Fibroblast of the aortic adventitia (primary cell): ENCODE measurements at regions not wholly inside any gene's neighbourhood (a gene's known extent, or its start where the extent isn't known, plus 50 kb on each side); places are given as distances from the start of the nearest gene placed in this dataset.
A peak's percentile ranks its signal among the peaks of the same experiment; 100 is the strongest.

Experiments
- DNase-seq: peaks from one replicate; pipeline ENCODE4 v3.0.0-alpha.2; 2010; ENCODE audit warnings: low read depth
- H3K4me3 ChIP-seq: 2 replicates; pipeline ENCODE4 v1.5.1; 2011; ENCODE audit warnings: low read depth, mild to moderate bottlenecking, control low read depth, low read length, moderate library complexity
- TF ChIP-seq, protein P1 (sequence below): IDR thresholded peaks from 2 replicates; pipeline ENCODE4 v1.5.1; 2011; ENCODE audit warnings: mild to moderate bottlenecking, low read length, control low read depth, inconsistent platforms; ENCODE audit not compliant: insufficient read depth

DNA sequence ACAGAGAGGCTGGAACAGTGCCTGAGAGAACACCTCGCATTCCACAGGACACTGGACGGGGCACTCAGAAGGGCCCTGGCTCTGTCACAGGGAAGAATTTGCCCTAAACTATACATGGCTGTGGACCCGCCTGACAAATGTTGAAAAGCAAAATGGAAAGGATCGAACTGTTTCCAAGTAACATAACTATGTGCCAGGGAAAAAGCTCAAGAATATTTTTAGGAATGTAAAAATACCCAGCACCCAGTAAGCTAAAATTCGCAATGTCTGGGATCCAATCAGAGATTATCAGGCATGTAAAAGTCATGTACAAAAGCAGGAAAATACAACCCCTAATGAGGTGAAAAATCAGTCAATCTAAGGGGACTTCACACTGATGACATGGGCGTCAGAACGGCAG, 215.9 kb downstream of the TTLL2 start:
- no peak for DNase-seq
- no peak overlapping the region for H3K4me3 ChIP-seq
- TF ChIP-seq, protein P1, sequence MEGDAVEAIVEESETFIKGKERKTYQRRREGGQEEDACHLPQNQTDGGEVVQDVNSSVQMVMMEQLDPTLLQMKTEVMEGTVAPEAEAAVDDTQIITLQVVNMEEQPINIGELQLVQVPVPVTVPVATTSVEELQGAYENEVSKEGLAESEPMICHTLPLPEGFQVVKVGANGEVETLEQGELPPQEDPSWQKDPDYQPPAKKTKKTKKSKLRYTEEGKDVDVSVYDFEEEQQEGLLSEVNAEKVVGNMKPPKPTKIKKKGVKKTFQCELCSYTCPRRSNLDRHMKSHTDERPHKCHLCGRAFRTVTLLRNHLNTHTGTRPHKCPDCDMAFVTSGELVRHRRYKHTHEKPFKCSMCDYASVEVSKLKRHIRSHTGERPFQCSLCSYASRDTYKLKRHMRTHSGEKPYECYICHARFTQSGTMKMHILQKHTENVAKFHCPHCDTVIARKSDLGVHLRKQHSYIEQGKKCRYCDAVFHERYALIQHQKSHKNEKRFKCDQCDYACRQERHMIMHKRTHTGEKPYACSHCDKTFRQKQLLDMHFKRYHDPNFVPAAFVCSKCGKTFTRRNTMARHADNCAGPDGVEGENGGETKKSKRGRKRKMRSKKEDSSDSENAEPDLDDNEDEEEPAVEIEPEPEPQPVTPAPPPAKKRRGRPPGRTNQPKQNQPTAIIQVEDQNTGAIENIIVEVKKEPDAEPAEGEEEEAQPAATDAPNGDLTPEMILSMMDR: no peak

DNA sequence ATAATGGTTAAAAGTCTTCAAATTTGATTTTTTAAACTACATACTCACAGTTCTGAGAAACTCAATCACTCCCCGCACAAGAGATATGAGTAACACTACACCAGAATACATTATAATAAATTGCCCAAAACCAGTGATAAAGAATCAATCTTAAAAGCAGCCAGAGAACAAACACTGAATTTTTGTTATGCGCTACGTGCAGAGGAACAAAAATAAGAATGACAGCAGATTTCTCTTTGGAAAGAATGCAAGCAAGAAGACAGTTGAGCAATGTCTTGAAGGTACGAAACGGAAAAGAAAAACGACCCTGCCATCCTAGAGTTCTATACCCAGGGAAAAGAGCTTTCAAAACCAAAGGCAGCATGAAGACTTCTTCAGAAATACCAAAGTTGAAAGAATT, 216.7 kb downstream of the TTLL2 start:
- no peak for DNase-seq
- TF ChIP-seq, protein P1: no peak
- no peak overlapping the region for H3K4me3 ChIP-seq

DNA sequence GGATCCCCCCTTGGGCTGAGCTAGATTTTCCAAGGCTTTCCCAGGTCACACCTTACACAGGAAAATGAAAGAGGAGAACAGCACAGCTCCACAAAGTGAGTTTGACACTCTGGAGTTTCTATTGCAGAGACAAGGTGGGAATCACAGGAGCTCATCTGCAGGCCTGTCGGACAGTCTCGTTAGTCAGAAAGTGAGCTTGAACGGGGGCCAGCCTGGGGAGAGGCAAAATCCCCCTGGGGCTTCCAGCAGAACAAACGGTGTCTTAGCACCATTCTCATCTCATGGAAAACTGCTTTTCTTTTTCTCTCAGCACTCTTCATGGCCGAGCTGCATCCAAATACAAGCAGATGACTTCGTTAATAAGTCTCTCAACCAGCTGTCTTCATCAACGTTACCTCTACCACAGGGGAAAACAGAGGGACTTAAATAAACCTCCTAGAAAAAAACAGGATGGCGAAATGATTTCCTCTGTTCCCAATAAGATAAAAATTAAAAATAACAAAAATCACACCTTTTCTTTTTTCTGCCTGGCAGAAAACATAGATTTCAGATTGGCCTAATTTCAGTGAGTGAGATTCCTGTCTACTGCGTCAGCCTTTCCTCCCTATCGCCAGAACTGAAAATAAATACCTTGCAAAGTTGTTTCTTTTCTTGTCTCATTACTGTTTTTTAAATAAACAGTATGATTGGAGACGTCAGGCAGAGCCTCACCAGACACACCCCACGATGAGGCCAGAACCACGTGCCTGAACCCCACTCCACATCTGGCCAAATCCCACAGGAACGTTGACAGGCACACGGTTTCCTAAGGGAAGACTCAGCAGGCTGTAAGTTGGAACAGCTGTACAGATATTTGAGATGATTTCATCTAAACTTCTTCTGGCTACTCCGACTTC, 219.0 kb downstream of the TTLL2 start:
- no peak overlapping the region for H3K4me3 ChIP-seq
- peak; percentile 0 for DNase-seq
- TF ChIP-seq, protein P1: no peak

DNA sequence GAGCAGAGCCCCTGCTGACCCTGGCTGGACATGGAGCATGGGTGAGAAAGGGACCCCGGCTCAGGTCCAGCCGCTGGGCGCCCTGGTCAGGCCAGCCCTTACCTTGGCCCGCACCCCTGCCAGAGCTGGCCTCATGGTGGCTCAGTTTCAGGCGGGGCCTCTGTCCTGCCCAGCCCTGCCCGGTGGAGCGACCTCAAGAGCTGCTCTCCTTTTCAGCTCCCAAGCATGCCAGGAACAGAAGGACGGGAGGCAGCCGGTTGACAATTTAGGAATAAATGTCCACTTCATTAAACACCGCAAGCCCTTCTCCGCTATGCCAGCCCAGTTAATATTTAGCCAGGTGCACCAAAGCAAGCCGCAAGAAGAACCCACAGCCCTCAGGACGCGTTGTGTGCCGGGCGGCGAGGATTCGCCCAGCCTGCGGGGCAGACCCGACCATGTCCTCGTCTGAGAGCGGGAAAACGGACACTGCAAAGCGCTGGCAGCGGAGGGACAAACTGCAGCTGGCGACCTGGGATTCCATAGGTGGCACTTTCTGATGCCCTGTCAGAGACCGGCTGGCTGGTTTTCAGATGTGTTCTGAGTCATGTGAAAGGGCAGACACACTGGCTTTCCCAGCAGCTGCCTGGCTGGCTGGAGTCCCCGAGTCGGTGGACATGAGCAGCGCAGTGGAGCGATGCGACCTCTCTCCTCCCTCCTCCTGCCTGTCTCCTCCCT, 221.9 kb downstream of the TTLL2 start:
- no peak for DNase-seq
- no peak overlapping the region for H3K4me3 ChIP-seq
- TF ChIP-seq, protein P1: no peak

DNA sequence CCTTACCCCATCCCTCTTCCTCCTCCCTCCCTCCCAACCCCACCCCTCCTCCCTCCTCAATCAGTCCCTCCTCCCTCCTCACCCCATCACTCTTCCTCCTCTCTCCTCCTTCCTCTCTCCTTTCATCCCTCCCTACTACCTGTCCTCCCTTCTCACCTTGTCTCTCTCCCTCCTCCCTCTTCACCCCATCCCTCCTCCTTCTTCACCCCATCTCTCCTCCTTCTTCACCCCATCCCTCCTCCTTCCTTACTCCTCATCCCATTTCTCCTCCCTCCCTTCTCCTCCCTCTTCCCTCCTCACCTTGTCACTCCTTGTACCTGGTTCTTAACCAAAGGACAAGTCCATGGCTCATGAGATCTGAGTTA, 222.4 kb downstream of the TTLL2 start:
- no peak overlapping the region for H3K4me3 ChIP-seq
- TF ChIP-seq, protein P1: no peak
- DNase-seq: no peak

DNA sequence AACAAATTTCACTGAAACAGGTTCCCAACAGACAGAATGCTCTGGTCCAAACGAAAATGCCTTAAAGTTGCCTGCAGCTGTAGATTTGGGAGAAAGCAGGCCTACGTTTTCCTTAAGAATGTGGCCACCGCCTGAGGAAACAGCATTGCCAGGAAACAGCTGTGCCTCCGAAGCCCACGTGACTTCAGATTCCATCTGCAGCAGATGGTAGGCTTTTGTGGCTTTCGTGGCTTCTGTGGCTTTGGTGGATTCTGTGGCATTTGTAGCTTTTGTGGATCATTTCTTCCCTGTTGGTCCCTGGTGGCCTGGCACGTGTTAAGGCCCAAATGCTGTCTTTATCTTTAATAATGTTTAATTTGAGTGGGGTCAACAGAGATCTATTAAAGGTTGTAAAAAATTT, 222.9 kb downstream of the TTLL2 start:
- TF ChIP-seq, protein P1: no peak
- no peak overlapping the region for H3K4me3 ChIP-seq
- DNase-seq: no peak
